ENCODE measurements at regions not wholly inside any gene's neighbourhood (a gene's known extent, or its start where the extent isn't known, plus 50 kb on each side); places are given as distances from the start of the nearest gene placed in this dataset.

GRCh38 chr4:96150466-96150865, 310.6 kb downstream of the PDHA2 start:
- Histone ChIP-seq H3K9ac (ENCODE audit: low read depth, low read length) (no peak overlapping the region), H3K36me3 (ENCODE audit: insufficient read depth, low read depth, low read length) (no peaks in the 10 kb centered on the region), H3K27me3 (ENCODE audit: insufficient read depth, low read length) (no peaks in the 10 kb centered on the region), H3K27ac (ENCODE audit: low read length) (no peak overlapping the region), H3K4me3 (ENCODE audit: low read length) (no peak overlapping the region), H3K4me1 (ENCODE audit: insufficient read depth, low read length) (no peaks in the 10 kb centered on the region), H3K9me3 (ENCODE audit: insufficient read depth, low read depth, low read length) (no peaks in the 10 kb centered on the region)

GRCh38 chr4:96152824-96153223, 312.9 kb downstream of the PDHA2 start:
- no peaks in the 10 kb centered on the region for H3K9me3 ChIP-seq (ENCODE audit: insufficient read depth, low read depth, low read length)
- H3K9ac ChIP-seq (ENCODE audit: low read depth, low read length) = no peak overlapping the region
- H3K36me3 ChIP-seq (ENCODE audit: insufficient read depth, low read depth, low read length) = no peaks in the 10 kb centered on the region
- no peak overlapping the region for H3K27ac ChIP-seq (ENCODE audit: low read length)
- no peaks in the 10 kb centered on the region for H3K4me1 ChIP-seq (ENCODE audit: insufficient read depth, low read length)
- H3K4me3 ChIP-seq (ENCODE audit: low read length) = no peak overlapping the region
- no peaks in the 10 kb centered on the region for H3K27me3 ChIP-seq (ENCODE audit: insufficient read depth, low read length)

GRCh38 chr4:96154676-96155075, 314.8 kb downstream of the PDHA2 start:
- Histone ChIP-seq H3K9me3 (ENCODE audit: insufficient read depth, low read depth, low read length) (no peaks in the 10 kb centered on the region), H3K4me1 (ENCODE audit: insufficient read depth, low read length) (no peaks in the 10 kb centered on the region), H3K36me3 (ENCODE audit: insufficient read depth, low read depth, low read length) (no peaks in the 10 kb centered on the region), H3K4me3 (ENCODE audit: low read length) (no peak overlapping the region), H3K27ac (ENCODE audit: low read length) (no peak overlapping the region), H3K9ac (ENCODE audit: low read depth, low read length) (no peak overlapping the region), H3K27me3 (ENCODE audit: insufficient read depth, low read length) (no peaks in the 10 kb centered on the region)

DNA sequence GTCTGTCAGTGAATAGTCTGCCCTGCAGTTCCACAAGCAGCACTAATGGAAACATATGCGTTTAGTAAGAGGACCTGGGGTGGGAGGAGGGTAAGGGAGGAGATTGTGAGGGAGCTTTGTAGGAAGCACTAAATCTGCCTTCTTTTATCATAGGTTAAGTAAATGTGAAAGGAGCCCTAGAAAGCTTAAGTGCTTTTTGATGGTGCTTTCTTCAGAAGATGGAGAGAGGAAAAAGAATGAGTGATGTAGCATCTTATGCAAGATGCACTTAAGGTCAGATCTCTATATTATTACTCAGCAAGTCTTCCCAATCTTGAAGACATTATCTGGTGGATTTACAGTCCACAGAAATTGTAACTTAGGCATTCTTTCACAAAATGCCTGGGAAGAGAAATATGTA, 322.7 kb downstream of the PDHA2 start:
- no peak overlapping the region for H3K4me3 ChIP-seq (ENCODE audit: low read length)
- H3K4me1 ChIP-seq (ENCODE audit: insufficient read depth, low read length) = no peaks in the 10 kb centered on the region
- no peak overlapping the region for H3K9ac ChIP-seq (ENCODE audit: low read depth, low read length)
- H3K27ac ChIP-seq (ENCODE audit: low read length) = no peak overlapping the region
- H3K9me3 ChIP-seq (ENCODE audit: insufficient read depth, low read depth, low read length) = no peaks in the 10 kb centered on the region
- no peaks in the 10 kb centered on the region for H3K27me3 ChIP-seq (ENCODE audit: insufficient read depth, low read length)
- no peaks in the 10 kb centered on the region for H3K36me3 ChIP-seq (ENCODE audit: insufficient read depth, low read depth, low read length)

- Histone ChIP-seq H3K27me3 (ENCODE audit: insufficient read depth, low read length) (no peaks in the 10 kb centered on the region), H3K36me3 (ENCODE audit: insufficient read depth, low read depth, low read length) (no peaks in the 10 kb centered on the region), H3K9me3 (ENCODE audit: insufficient read depth, low read depth, low read length) (no peaks in the 10 kb centered on the region), H3K4me1 (ENCODE audit: insufficient read depth, low read length) (no peaks in the 10 kb centered on the region), H3K9ac (ENCODE audit: low read depth, low read length) (no peak overlapping the region), H3K4me3 (ENCODE audit: low read length) (no peak overlapping the region), H3K27ac (ENCODE audit: low read length) (no peak overlapping the region)
These were observed 325.0 kb downstream of the PDHA2 start for GRCh38 chr4:96164814-96165351.

DNA sequence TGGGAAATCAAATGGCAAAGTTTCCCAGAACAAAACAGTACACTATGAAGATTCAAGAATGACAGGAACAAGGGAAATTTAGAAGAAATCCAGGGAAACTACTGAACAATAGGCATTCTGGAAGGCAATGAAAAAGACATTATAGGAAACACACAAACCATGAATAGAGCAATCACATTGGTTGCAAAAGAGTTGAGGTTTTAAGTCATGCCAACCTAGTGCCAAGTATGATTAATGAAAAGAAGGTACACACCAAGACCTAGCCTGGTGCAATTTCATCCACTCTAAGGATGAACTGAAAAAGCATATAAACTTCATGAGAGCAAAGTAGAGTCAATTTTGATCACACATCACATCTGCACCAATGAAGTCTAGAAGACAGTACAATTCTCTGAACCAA, 326.9 kb downstream of the PDHA2 start:
- no peaks in the 10 kb centered on the region for H3K27me3 ChIP-seq (ENCODE audit: insufficient read depth, low read length)
- H3K36me3 ChIP-seq (ENCODE audit: insufficient read depth, low read depth, low read length) = no peaks in the 10 kb centered on the region
- H3K4me1 ChIP-seq (ENCODE audit: insufficient read depth, low read length) = no peaks in the 10 kb centered on the region
- no peak overlapping the region for H3K9ac ChIP-seq (ENCODE audit: low read depth, low read length)
- no peaks in the 10 kb centered on the region; the same call in 1 of the 2 replicates for H3K9me3 ChIP-seq (ENCODE audit: insufficient read depth, low read depth, low read length)
- no peak overlapping the region for H3K27ac ChIP-seq (ENCODE audit: low read length)
- H3K4me3 ChIP-seq (ENCODE audit: low read length) = no peak overlapping the region

DNA sequence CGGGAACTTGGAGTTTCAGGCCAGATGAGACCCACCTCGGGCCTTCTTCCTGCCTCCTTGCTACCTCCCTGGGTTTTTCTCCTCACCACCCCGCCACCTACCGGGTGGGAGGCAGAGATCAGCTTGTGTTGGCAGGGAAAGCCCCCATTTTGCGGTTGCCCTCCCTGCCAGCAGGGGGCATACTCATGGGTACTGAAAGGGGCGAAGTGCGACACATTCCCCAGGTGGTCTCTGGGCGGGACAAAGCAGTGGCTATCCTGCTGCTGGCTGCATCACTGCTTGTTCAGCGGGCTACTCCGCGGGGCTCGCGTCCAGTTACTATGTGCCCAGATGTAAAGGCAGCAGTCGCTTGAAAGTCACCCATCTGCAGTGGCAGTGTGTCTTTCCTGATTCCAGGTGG, 330.3 kb downstream of the PDHA2 start:
- Histone ChIP-seq H3K9ac (ENCODE audit: low read depth, low read length) (no peak overlapping the region), H3K36me3 (ENCODE audit: insufficient read depth, low read depth, low read length) (no peaks in the 10 kb centered on the region), H3K9me3 (ENCODE audit: insufficient read depth, low read depth, low read length) (no peaks in the 10 kb centered on the region; the same call in 1 of the 2 replicates), H3K4me1 (ENCODE audit: insufficient read depth, low read length) (no peaks in the 10 kb centered on the region), H3K27me3 (ENCODE audit: insufficient read depth, low read length) (no peaks in the 10 kb centered on the region), H3K27ac (ENCODE audit: low read length) (no peak overlapping the region), H3K4me3 (ENCODE audit: low read length) (no peak overlapping the region)

GRCh38 chr4:96173756-96174155, 333.9 kb downstream of the PDHA2 start:
- no peaks in the 10 kb centered on the region; the same call in 1 of the 2 replicates for H3K9me3 ChIP-seq (ENCODE audit: insufficient read depth, low read depth, low read length)
- no peak overlapping the region for H3K4me3 ChIP-seq (ENCODE audit: low read length)
- no peaks in the 10 kb centered on the region for H3K4me1 ChIP-seq (ENCODE audit: insufficient read depth, low read length)
- no peaks in the 10 kb centered on the region for H3K27me3 ChIP-seq (ENCODE audit: insufficient read depth, low read length)
- no peak overlapping the region for H3K9ac ChIP-seq (ENCODE audit: low read depth, low read length)
- no peaks in the 10 kb centered on the region for H3K36me3 ChIP-seq (ENCODE audit: insufficient read depth, low read depth, low read length)
- H3K27ac ChIP-seq (ENCODE audit: low read length) = no peak overlapping the region

GRCh38 chr4:96175871-96176270, 336.0 kb downstream of the PDHA2 start:
- Histone ChIP-seq H3K36me3 (ENCODE audit: insufficient read depth, low read depth, low read length) (no peaks in the 10 kb centered on the region), H3K4me1 (ENCODE audit: insufficient read depth, low read length) (no peaks in the 10 kb centered on the region), H3K4me3 (ENCODE audit: low read length) (no peak overlapping the region), H3K27ac (ENCODE audit: low read length) (no peak overlapping the region), H3K9ac (ENCODE audit: low read depth, low read length) (no peak overlapping the region), H3K27me3 (ENCODE audit: insufficient read depth, low read length) (no peaks in the 10 kb centered on the region), H3K9me3 (ENCODE audit: insufficient read depth, low read depth, low read length) (no peaks in the 10 kb centered on the region)

GRCh38 chr4:96183611-96184010, 343.7 kb downstream of the PDHA2 start:
- no peaks in the 10 kb centered on the region for H3K4me1 ChIP-seq (ENCODE audit: insufficient read depth, low read length)
- H3K27me3 ChIP-seq (ENCODE audit: insufficient read depth, low read length) = no peaks in the 10 kb centered on the region
- H3K9me3 ChIP-seq (ENCODE audit: insufficient read depth, low read depth, low read length) = no peaks in the 10 kb centered on the region
- no peak overlapping the region for H3K4me3 ChIP-seq (ENCODE audit: low read length)
- no peak overlapping the region for H3K9ac ChIP-seq (ENCODE audit: low read depth, low read length)
- no peaks in the 10 kb centered on the region for H3K36me3 ChIP-seq (ENCODE audit: insufficient read depth, low read depth, low read length)
- no peak overlapping the region for H3K27ac ChIP-seq (ENCODE audit: low read length)

GRCh38 chr4:96186593-96186992, 346.7 kb downstream of the PDHA2 start:
- H3K27ac ChIP-seq (ENCODE audit: low read length) = no peak overlapping the region
- no peaks in the 10 kb centered on the region for H3K27me3 ChIP-seq (ENCODE audit: insufficient read depth, low read length)
- no peak overlapping the region for H3K4me3 ChIP-seq (ENCODE audit: low read length)
- no peaks in the 10 kb centered on the region for H3K9me3 ChIP-seq (ENCODE audit: insufficient read depth, low read depth, low read length)
- H3K9ac ChIP-seq (ENCODE audit: low read depth, low read length) = no peak overlapping the region
- H3K4me1 ChIP-seq (ENCODE audit: insufficient read depth, low read length) = no peaks in the 10 kb centered on the region
- no peaks in the 10 kb centered on the region for H3K36me3 ChIP-seq (ENCODE audit: insufficient read depth, low read depth, low read length)

DNA sequence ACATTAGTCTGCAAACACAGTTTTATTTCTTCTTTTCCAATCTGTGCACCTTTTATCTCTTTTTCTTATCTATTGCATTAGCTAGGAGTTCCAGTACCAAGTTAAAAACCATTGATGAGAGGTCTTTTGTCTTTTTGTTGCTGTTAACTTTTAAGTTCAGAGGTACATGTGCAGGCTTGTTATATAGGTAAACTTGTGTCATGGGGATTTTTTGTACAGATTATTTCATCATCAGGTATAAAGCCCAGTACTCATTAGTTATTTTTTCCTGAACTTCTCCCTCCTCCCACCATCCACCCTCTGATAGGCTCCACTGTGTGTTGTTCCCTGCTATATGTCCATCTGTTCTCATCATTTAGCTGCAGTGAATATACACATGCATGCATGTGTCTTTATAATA, 349.9 kb downstream of the PDHA2 start:
- H3K27ac ChIP-seq (ENCODE audit: low read length) = no peak overlapping the region
- no peaks in the 10 kb centered on the region for H3K9me3 ChIP-seq (ENCODE audit: insufficient read depth, low read depth, low read length)
- H3K9ac ChIP-seq (ENCODE audit: low read depth, low read length) = no peak overlapping the region
- H3K4me1 ChIP-seq (ENCODE audit: insufficient read depth, low read length) = no peaks in the 10 kb centered on the region
- H3K36me3 ChIP-seq (ENCODE audit: insufficient read depth, low read depth, low read length) = no peaks in the 10 kb centered on the region
- H3K27me3 ChIP-seq (ENCODE audit: insufficient read depth, low read length) = no peaks in the 10 kb centered on the region
- H3K4me3 ChIP-seq (ENCODE audit: low read length) = no peak overlapping the region

- no peak overlapping the region for H3K9ac ChIP-seq (ENCODE audit: low read depth, low read length)
These were observed 353.2 kb downstream of the PDHA2 start for GRCh38 chr4:96193061-96193460.

More at GRCh38 chr4:96193061-96193460, 353.2 kb downstream of the PDHA2 start:
- no peaks in the 10 kb centered on the region for H3K27me3 ChIP-seq (ENCODE audit: insufficient read depth, low read length)
- H3K4me1 ChIP-seq (ENCODE audit: insufficient read depth, low read length) = no peaks in the 10 kb centered on the region
- no peak overlapping the region for H3K4me3 ChIP-seq (ENCODE audit: low read length)
- H3K36me3 ChIP-seq (ENCODE audit: insufficient read depth, low read depth, low read length) = no peaks in the 10 kb centered on the region
- H3K27ac ChIP-seq (ENCODE audit: low read length) = no peak overlapping the region
- H3K9me3 ChIP-seq (ENCODE audit: insufficient read depth, low read depth, low read length) = no peaks in the 10 kb centered on the region
